ENCODE measurements at regions not wholly inside any gene's neighbourhood (a gene's known extent, or its start where the extent isn't known, plus 50 kb on each side); places are given as distances from the start of the nearest gene placed in this dataset.

- TF ChIP-seq, protein P1, sequence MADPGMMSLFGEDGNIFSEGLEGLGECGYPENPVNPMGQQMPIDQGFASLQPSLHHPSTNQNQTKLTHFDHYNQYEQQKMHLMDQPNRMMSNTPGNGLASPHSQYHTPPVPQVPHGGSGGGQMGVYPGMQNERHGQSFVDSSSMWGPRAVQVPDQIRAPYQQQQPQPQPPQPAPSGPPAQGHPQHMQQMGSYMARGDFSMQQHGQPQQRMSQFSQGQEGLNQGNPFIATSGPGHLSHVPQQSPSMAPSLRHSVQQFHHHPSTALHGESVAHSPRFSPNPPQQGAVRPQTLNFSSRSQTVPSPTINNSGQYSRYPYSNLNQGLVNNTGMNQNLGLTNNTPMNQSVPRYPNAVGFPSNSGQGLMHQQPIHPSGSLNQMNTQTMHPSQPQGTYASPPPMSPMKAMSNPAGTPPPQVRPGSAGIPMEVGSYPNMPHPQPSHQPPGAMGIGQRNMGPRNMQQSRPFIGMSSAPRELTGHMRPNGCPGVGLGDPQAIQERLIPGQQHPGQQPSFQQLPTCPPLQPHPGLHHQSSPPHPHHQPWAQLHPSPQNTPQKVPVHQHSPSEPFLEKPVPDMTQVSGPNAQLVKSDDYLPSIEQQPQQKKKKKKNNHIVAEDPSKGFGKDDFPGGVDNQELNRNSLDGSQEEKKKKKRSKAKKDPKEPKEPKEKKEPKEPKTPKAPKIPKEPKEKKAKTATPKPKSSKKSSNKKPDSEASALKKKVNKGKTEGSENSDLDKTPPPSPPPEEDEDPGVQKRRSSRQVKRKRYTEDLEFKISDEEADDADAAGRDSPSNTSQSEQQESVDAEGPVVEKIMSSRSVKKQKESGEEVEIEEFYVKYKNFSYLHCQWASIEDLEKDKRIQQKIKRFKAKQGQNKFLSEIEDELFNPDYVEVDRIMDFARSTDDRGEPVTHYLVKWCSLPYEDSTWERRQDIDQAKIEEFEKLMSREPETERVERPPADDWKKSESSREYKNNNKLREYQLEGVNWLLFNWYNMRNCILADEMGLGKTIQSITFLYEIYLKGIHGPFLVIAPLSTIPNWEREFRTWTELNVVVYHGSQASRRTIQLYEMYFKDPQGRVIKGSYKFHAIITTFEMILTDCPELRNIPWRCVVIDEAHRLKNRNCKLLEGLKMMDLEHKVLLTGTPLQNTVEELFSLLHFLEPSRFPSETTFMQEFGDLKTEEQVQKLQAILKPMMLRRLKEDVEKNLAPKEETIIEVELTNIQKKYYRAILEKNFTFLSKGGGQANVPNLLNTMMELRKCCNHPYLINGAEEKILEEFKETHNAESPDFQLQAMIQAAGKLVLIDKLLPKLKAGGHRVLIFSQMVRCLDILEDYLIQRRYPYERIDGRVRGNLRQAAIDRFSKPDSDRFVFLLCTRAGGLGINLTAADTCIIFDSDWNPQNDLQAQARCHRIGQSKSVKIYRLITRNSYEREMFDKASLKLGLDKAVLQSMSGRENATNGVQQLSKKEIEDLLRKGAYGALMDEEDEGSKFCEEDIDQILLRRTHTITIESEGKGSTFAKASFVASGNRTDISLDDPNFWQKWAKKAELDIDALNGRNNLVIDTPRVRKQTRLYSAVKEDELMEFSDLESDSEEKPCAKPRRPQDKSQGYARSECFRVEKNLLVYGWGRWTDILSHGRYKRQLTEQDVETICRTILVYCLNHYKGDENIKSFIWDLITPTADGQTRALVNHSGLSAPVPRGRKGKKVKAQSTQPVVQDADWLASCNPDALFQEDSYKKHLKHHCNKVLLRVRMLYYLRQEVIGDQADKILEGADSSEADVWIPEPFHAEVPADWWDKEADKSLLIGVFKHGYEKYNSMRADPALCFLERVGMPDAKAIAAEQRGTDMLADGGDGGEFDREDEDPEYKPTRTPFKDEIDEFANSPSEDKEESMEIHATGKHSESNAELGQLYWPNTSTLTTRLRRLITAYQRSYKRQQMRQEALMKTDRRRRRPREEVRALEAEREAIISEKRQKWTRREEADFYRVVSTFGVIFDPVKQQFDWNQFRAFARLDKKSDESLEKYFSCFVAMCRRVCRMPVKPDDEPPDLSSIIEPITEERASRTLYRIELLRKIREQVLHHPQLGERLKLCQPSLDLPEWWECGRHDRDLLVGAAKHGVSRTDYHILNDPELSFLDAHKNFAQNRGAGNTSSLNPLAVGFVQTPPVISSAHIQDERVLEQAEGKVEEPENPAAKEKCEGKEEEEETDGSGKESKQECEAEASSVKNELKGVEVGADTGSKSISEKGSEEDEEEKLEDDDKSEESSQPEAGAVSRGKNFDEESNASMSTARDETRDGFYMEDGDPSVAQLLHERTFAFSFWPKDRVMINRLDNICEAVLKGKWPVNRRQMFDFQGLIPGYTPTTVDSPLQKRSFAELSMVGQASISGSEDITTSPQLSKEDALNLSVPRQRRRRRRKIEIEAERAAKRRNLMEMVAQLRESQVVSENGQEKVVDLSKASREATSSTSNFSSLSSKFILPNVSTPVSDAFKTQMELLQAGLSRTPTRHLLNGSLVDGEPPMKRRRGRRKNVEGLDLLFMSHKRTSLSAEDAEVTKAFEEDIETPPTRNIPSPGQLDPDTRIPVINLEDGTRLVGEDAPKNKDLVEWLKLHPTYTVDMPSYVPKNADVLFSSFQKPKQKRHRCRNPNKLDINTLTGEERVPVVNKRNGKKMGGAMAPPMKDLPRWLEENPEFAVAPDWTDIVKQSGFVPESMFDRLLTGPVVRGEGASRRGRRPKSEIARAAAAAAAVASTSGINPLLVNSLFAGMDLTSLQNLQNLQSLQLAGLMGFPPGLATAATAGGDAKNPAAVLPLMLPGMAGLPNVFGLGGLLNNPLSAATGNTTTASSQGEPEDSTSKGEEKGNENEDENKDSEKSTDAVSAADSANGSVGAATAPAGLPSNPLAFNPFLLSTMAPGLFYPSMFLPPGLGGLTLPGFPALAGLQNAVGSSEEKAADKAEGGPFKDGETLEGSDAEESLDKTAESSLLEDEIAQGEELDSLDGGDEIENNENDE (IDR thresholded peaks at IDR 0.05; ENCODE audit: insufficient replicate concordance, low read length), result no peak
- TF ChIP-seq POLR2AphosphoS5 (IDR thresholded peaks at IDR 0.05; ENCODE audit: low read depth, low read length), result no peak
- no peak for TF ChIP-seq RAD21 (IDR thresholded peaks at IDR 0.05 in 1 of 2, conservative IDR thresholded peaks at IDR 0.05 in 1 of 2; ENCODE audit: low read depth in 2 of 2, low read length in 2 of 2)
- TF ChIP-seq CBX5 (IDR thresholded peaks at IDR 0.05; ENCODE audit: low read depth, low read length), result no peak
- no peak for TF ChIP-seq ZNF274 (IDR thresholded peaks at IDR 0.05; ENCODE audit: borderline replicate concordance, extremely low read depth, low read length)
- TF ChIP-seq POU5F1 (IDR thresholded peaks at IDR 0.05; ENCODE audit: low read depth, low read length), result no peak
- TF ChIP-seq JUND (IDR thresholded peaks at IDR 0.05; ENCODE audit: low read length), result no peak
These were observed 309.4 kb downstream of the DIRAS2 start (continued) for GRCh38 chr9:90333226-90333625.

All from H1 (cell line).